ENCODE measurements at regions not wholly inside any gene's neighbourhood (a gene's known extent, or its start where the extent isn't known, plus 50 kb on each side); places are given as distances from the start of the nearest gene placed in this dataset.

GRCh38 chr3:187973977-187974870 lies 179.7 kb upstream of the LPP start:
- in situ Hi-C loops (cut with HindIII; ENCODE audit: low pct_unique_long_range_greater_than_20kb, low sequenced_read_pairs), result no loop called here
- DNase-seq (ENCODE audit: low read depth, low spot score), result no peak

DNA sequence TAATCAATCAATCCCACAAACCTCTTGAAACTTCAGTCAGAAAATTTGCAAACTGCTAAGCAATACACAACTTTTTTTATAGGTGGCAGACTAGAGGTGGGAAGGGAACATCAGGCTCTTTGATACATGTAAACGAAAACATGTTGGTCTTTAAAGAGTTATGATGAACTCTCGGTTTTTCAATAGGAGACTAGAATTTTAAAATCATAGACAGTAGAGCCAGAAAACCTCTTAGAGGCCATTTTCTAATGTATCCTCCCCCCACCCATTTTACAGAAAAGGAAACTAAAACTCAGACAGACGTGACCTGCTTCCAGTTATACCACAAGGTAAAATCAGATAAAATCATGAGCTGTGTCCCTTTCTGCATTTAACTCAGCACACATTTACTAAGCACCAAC lies 179.1 kb upstream of the LPP start:
- no peak for DNase-seq (ENCODE audit: low read depth, low spot score)
- in situ Hi-C loops (cut with HindIII; ENCODE audit: low pct_unique_long_range_greater_than_20kb, low sequenced_read_pairs), result no loop called here

DNA sequence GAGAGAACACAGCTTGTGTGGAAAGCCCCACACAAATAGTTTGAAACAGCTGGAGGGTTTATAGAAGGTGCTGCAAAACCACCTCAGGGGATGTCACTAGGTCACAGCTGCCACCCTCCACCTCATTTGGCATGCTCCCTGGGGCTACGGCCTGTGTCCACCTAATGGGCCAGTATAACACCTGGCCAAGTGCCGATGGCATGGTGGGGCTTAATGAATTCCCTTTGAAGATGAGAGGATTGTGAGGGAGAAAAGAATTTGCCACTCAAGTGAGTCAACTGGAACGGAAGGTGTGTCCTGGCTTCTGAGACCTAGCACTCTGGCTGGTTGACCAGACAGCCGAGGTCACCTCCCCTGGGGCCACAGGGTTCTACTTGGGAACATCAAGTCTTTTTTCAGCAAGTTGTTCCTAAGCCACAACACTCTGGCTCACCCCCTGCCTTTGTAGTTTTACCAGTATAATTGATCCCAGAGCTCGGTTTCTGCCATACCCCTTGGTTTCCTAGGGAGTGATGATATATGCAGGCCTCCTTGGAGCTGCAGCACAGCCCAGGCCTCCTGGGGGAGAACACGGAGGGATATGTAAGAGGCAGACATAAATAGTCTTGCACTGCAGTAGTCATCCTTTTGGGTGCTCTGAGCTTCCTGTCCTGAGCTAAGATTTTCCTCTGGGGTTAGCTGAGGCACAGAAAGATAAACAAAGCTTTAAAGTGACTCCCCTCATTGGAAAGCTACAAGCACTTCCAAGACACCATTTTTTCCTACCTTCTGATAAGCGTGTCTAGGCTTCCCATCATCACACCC lies 178.2 kb upstream of the LPP start:
- DNase-seq (ENCODE audit: low read depth, low spot score), result no peak
- in situ Hi-C loops (cut with HindIII; ENCODE audit: low pct_unique_long_range_greater_than_20kb, low sequenced_read_pairs), result no loop called here

GRCh38 chr3:187976365-187976900 lies 177.5 kb upstream of the LPP start:
- in situ Hi-C loops (cut with HindIII; ENCODE audit: low pct_unique_long_range_greater_than_20kb, low sequenced_read_pairs), result no loop called here
- no peak for DNase-seq (ENCODE audit: low read depth, low spot score)

- no peak for DNase-seq (ENCODE audit: low read depth, low spot score)
- in situ Hi-C loops (cut with HindIII; ENCODE audit: low pct_unique_long_range_greater_than_20kb, low sequenced_read_pairs), result no loop called here
Measured at GRCh38 chr3:187977659-187978058, 176.3 kb upstream of the LPP start.

- no peak for DNase-seq (ENCODE audit: low read depth, low spot score)
- in situ Hi-C loops (cut with HindIII; ENCODE audit: low pct_unique_long_range_greater_than_20kb, low sequenced_read_pairs), result no loop called here
Measured at GRCh38 chr3:187978433-187979011, 175.4 kb upstream of the LPP start.

DNA sequence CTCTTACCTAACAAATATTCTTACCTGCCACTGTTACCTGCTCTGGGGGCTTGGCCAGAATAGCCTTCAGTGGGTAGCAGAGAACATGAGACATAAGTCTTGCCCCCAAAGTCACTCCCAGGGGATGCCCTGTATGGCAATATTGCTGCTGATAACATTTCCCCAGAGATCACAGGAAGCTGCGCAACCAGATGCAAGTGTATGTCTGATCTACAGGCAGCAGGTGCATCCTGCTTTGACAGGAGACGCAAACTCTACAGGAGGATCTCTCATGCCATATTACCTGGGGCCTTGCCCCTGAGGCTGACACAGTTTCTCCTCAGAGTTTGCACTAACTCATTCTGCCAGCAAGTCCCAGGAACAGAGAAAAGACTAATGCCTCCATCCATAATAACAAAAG lies 174.4 kb upstream of the LPP start:
- in situ Hi-C loops (cut with HindIII; ENCODE audit: low pct_unique_long_range_greater_than_20kb, low sequenced_read_pairs), result no loop called here
- no peak for DNase-seq (ENCODE audit: low read depth, low spot score)

DNA sequence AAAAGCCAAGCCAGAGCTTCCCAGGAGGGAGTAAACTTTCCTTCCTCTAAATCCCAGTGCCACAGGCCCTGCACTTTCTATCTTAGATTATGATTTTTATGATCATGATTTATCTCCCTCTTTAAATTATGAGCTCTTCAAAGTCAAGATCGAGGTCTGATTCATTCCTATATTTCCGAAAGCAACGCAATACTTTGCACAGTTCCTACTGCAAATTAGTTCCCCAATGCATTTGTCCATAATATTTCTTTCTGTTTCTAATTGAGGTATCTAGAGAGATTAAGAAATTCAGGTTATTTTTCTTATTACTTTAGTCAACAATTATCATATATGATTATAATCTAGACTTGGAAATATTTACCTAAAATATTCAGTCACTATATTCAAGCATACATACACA lies 173.1 kb upstream of the LPP start:
- in situ Hi-C loops (cut with HindIII; ENCODE audit: low pct_unique_long_range_greater_than_20kb, low sequenced_read_pairs), result no loop called here
- DNase-seq (ENCODE audit: low read depth, low spot score), result no peak

DNA sequence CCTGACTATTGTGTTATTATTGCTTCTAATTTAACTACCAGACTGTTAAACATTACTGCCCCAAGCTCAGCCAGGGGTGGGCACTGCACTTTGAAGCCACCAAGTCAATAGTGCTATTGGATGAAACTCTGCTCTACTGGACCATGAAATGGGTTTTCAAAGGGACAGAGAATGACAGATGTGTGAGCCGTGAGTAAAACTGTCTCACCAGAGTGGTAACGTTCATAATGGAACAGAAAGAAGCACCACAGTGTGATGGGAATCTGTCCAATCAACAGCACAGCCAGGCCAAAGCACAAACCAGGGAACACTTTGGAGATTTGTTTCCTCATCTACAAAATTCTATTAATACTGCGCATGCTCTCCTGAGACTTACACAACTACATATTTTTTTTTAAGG lies 171.8 kb upstream of the LPP start:
- in situ Hi-C loops (cut with HindIII; ENCODE audit: low pct_unique_long_range_greater_than_20kb, low sequenced_read_pairs), result no loop called here
- DNase-seq (ENCODE audit: low read depth, low spot score), result no peak

DNA sequence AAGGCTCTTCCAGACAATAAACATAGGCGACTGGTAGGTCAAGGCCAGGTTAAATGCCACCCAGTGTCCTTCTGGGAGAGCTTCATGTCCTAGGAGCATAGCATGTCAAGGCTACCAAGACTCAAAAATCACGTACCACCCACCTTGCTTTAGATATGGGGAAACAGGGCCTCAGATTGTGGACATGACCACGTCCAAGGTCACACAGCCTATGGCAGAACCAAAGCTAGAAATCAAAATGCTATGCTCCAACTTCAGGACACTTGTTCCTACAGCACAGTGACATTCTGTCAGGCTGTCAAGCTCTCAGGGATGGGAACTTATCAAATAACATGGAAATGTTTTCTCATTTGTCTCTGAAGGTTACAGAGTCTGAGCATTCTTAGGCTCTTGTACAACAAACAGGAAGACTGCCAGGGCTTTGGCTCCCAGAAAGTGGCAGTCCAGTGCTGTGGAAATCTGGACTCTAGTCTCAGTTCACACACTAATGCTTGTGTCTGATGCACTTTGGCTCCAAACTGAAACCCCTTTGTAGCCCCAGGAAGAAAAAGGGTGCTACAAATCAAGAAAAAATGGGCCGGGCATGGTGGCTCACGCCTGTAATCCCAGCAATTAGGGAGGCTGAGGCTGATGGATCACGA lies 170.4 kb upstream of the LPP start:
- no peak for DNase-seq (ENCODE audit: low read depth, low spot score)
- in situ Hi-C loops (cut with HindIII; ENCODE audit: low pct_unique_long_range_greater_than_20kb, low sequenced_read_pairs), result no loop called here

DNA sequence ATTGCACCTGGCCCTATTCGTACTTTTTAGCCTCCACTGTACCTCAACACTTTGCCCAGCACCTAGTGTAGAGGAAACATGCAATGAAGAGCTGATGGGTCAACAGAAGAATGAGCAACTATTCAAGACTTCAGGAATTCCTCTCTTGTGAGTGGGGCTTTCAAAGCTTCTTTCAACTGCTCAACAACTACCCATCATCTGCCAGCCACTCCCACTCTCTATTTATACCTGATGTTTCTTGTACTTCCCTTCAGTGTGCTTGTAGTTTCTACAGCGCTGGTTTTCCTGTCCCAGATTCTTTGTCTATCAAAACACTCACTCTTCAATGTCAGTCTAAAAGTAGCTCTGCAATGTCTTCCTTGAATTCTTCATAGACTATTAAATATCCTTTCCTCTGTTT lies 168.3 kb upstream of the LPP start:
- no peak for DNase-seq (ENCODE audit: low read depth, low spot score)
- in situ Hi-C loops (cut with HindIII; ENCODE audit: low pct_unique_long_range_greater_than_20kb, low sequenced_read_pairs), result no loop called here

DNA sequence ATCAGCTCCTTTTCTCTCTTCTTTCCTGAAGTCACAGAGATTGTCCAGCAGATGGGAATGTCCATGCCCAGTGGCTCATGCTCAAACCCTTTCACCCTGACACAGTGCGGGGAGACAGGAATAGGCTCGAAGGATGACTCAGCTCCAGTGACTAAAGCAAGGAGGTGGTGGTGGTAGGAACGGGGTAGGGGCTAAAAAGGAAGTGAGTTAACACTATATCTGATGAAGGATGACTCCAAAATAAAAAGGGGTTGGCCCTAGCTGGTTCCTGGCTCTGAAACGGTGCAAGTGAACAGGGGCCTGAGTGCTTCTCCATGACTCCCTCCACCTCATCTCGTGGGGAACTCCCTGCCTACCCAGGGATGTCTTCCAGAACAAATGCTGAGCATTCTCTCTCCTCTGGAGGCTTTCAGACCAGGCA lies 167.4 kb upstream of the LPP start:
- in situ Hi-C loops (cut with HindIII; ENCODE audit: low pct_unique_long_range_greater_than_20kb, low sequenced_read_pairs), result no loop called here
- DNase-seq (ENCODE audit: low read depth, low spot score), result no peak

DNA sequence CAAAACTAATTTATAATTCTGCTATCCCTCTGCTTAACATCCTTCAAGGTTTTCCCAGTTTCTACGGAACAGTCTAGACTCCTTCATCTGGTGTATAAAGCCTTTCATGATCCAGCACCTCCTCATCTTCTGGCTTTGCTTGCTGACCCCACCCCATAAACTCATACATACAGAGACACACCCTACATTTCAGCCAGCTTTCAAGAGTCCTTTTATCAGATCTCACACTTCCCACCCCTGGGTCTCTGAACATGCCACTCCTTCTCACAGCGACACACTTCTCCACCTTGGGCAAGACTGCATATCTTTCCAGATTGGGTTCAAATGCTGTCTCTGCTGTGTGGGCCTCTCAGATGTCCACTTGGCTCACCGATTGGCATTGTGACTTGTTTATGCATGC lies 166.8 kb upstream of the LPP start:
- in situ Hi-C loops (cut with HindIII; ENCODE audit: low pct_unique_long_range_greater_than_20kb, low sequenced_read_pairs), result no loop called here
- DNase-seq (ENCODE audit: low read depth, low spot score), result no peak

- DNase-seq (ENCODE audit: low read depth, low spot score), result no peak
- in situ Hi-C loops (cut with HindIII; ENCODE audit: low pct_unique_long_range_greater_than_20kb, low sequenced_read_pairs), result no loop called here
Measured at GRCh38 chr3:187987924-187988323, 166.0 kb upstream of the LPP start.

GRCh38 chr3:187989575-187990153 lies 164.3 kb upstream of the LPP start:
- DNase-seq (ENCODE audit: low read depth, low spot score), result no peak
- in situ Hi-C loops (cut with HindIII; ENCODE audit: low pct_unique_long_range_greater_than_20kb, low sequenced_read_pairs), result no loop called here

DNA sequence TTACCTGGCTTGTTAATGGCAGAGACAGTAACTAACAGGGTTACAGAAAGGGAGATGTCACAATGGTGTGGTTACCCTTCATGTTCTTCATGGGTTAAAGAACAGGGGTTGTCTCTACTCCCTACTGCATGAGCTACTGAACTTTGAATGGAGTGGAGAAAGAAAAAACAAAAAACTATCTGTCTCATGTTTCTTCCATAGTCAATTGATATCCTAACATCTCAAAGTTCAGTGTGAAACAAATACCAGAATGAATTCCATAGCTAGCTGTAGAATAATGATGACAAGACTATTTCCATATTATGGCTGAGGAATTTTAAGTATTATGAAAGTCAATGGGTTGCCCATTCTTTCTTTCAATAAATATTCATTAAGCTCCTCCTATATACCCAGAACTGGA lies 161.3 kb upstream of the LPP start:
- DNase-seq (ENCODE audit: low read depth, low spot score), result no peak
- in situ Hi-C loops (cut with HindIII; ENCODE audit: low pct_unique_long_range_greater_than_20kb, low sequenced_read_pairs), result no loop called here

GRCh38 chr3:187994221-187995042 lies 159.5 kb upstream of the LPP start:
- in situ Hi-C loops (cut with HindIII; ENCODE audit: low pct_unique_long_range_greater_than_20kb, low sequenced_read_pairs), result no loop called here
- DNase-seq (ENCODE audit: low read depth, low spot score), result no peak

Data from SK-MEL-5 (cell line).